OCI-LY3 (cell line): ENCODE measurements at regions not wholly inside any gene's neighbourhood (a gene's known extent, or its start where the extent isn't known, plus 50 kb on each side); places are given as distances from the start of the nearest gene placed in this dataset.

Experiments
- CTCF ChIP-seq: fragments of 200-600, 300-600 bp; sonication (generic); IDR thresholded peaks from 2 replicates; pipeline ENCODE4 v1.5.1; 2014; ENCODE audit warnings: antibody characterized with exemption, low read length, low read depth
- EZH2phosphoT487 ChIP-seq: fragments of 200-600 bp; shearing (Covaris generic); IDR thresholded peaks from 2 replicates; pipeline ENCODE4 v1.6.1; 2018; ENCODE audit warnings: antibody characterized with exemption, mixed run types, low read depth

- TF ChIP-seq CTCF (no peak), EZH2phosphoT487 (no peak)
These were observed 252.6 kb downstream of the LTN1 start for GRCh38 chr21:28740125-28740524.
